HG03060 (cell line): ENCODE measurements at regions not wholly inside any gene's neighbourhood (a gene's known extent, or its start where the extent isn't known, plus 50 kb on each side); places are given as distances from the start of the nearest gene placed in this dataset.
"Not testable (repeated sequence)": the region's sequence is repeated elsewhere in the genome, so short reads cannot be mapped to it uniquely, and the experiment has no call there.

Experiments
- ATAC-seq: cut with Tn5 transposase; IDR thresholded peaks from one replicate; pipeline ENCODE4 v1.9.1; 2021; ENCODE audit warnings: low read depth, moderate number of reproducible peaks; ENCODE audit not compliant: unreplicated experiment

GRCh38 chr2:184369307-184369706 is 229.0 kb upstream of the ZNF804A start:
- ATAC-seq = no peak

- ATAC-seq = no peak
Observed at GRCh38 chr2:184370954-184371353, 227.4 kb upstream of the ZNF804A start.

- ATAC-seq = no peak
Observed at GRCh38 chr2:184371641-184372040, 226.7 kb upstream of the ZNF804A start.

GRCh38 chr2:184372484-184372883 is 225.8 kb upstream of the ZNF804A start:
- ATAC-seq = no peak

- ATAC-seq = no peak
Observed at GRCh38 chr2:184394642-184395041, 203.7 kb upstream of the ZNF804A start.

GRCh38 chr2:184402381-184402780 is 195.9 kb upstream of the ZNF804A start:
- no peak for ATAC-seq

- ATAC-seq = not testable (repeated sequence)
Observed at GRCh38 chr2:184407041-184407630, 191.2 kb upstream of the ZNF804A start.

GRCh38 chr2:184410160-184410559 is 188.2 kb upstream of the ZNF804A start:
- ATAC-seq = no peak

GRCh38 chr2:184413221-184413620 is 185.1 kb upstream of the ZNF804A start:
- ATAC-seq = no peak

GRCh38 chr2:184413671-184414229 is 184.6 kb upstream of the ZNF804A start:
- ATAC-seq = no peak

GRCh38 chr2:184416146-184416913 is 182.0 kb upstream of the ZNF804A start:
- ATAC-seq = no peak

GRCh38 chr2:184419744-184420143 is 178.6 kb upstream of the ZNF804A start:
- no peak for ATAC-seq

- not testable (repeated sequence) for ATAC-seq
Observed at GRCh38 chr2:184421456-184421855, 176.9 kb upstream of the ZNF804A start.

- no peak for ATAC-seq
Observed at GRCh38 chr2:184425083-184425482, 173.2 kb upstream of the ZNF804A start.

GRCh38 chr2:184444217-184444616 is 154.1 kb upstream of the ZNF804A start:
- ATAC-seq = peak; percentile 96

GRCh38 chr2:184444623-184445223 is 153.6 kb upstream of the ZNF804A start:
- ATAC-seq = peak; percentile 16

GRCh38 chr2:184449760-184450159 is 148.6 kb upstream of the ZNF804A start:
- no peak for ATAC-seq

- ATAC-seq = no peak
Observed at GRCh38 chr2:184452907-184453306, 145.4 kb upstream of the ZNF804A start.

- ATAC-seq = no peak
Observed at GRCh38 chr2:184455624-184456023, 142.7 kb upstream of the ZNF804A start.

GRCh38 chr2:184456693-184457092 is 141.6 kb upstream of the ZNF804A start:
- ATAC-seq = not testable (repeated sequence)

GRCh38 chr2:184463102-184463865 is 135.0 kb upstream of the ZNF804A start:
- ATAC-seq = no peak
